NCI-H69 (cell line): ENCODE measurements at regions not wholly inside any gene's neighbourhood (a gene's known extent, or its start where the extent isn't known, plus 50 kb on each side); places are given as distances from the start of the nearest gene placed in this dataset.
A peak's percentile ranks its signal among the peaks of the same experiment; 100 is the strongest.
"Not testable (repeated sequence)": the region's sequence is repeated elsewhere in the genome, so short reads cannot be mapped to it uniquely, and the experiment has no call there.

Experiments
- DNase-seq: peaks from one replicate; lab custom pipeline; 2025; lab: John Stamatoyannopoulos, UW

- no peak for DNase-seq
Measured at GRCh38 chr18:52200406-52200805, 139.6 kb upstream of the DCC start.

- DNase-seq, result peak; percentile 73
Measured at GRCh38 chr18:52200921-52201663, 138.9 kb upstream of the DCC start.

- no peak for DNase-seq
Measured at GRCh38 chr18:52208646-52209045, 131.4 kb upstream of the DCC start.

GRCh38 chr18:52216109-52216508 lies 123.9 kb upstream of the DCC start:
- DNase-seq, result no peak

GRCh38 chr18:52216666-52217065 lies 123.3 kb upstream of the DCC start:
- DNase-seq, result no peak

- DNase-seq, result no peak
Measured at GRCh38 chr18:52219102-52219501, 120.9 kb upstream of the DCC start.

GRCh38 chr18:52220062-52220591 lies 119.9 kb upstream of the DCC start:
- no peak for DNase-seq

- DNase-seq, result peak; percentile 33
Measured at GRCh38 chr18:52222211-52222610, 117.8 kb upstream of the DCC start.

- no peak for DNase-seq
Measured at GRCh38 chr18:52227536-52227935, 112.5 kb upstream of the DCC start.

GRCh38 chr18:52228166-52228565 lies 111.8 kb upstream of the DCC start:
- DNase-seq, result no peak

- DNase-seq, result no peak
Measured at GRCh38 chr18:52236131-52236530, 103.9 kb upstream of the DCC start.

- DNase-seq, result no peak
Measured at GRCh38 chr18:52237551-52237950, 102.4 kb upstream of the DCC start.

GRCh38 chr18:52242711-52243110 lies 97.3 kb upstream of the DCC start:
- DNase-seq, result no peak

GRCh38 chr18:52244658-52245057 lies 95.3 kb upstream of the DCC start:
- no peak for DNase-seq

- no peak for DNase-seq
Measured at GRCh38 chr18:52254367-52254766, 85.6 kb upstream of the DCC start.

- DNase-seq, result not testable (repeated sequence)
Measured at GRCh38 chr18:52257417-52257816, 82.6 kb upstream of the DCC start.

- DNase-seq, result peak; percentile 26
Measured at GRCh38 chr18:52275817-52276216, 64.2 kb upstream of the DCC start.

GRCh38 chr18:52277785-52278184 lies 62.2 kb upstream of the DCC start:
- DNase-seq, result peak; percentile 22

- no peak for DNase-seq
Measured at GRCh38 chr18:52278191-52278590, 61.8 kb upstream of the DCC start.

GRCh38 chr18:52280702-52281101 lies 59.3 kb upstream of the DCC start:
- no peak for DNase-seq

- DNase-seq, result no peak
Measured at GRCh38 chr18:52283927-52284326, 56.1 kb upstream of the DCC start.

GRCh38 chr18:52286675-52287074 lies 53.3 kb upstream of the DCC start:
- no peak for DNase-seq

- DNase-seq, result no peak
Measured at GRCh38 chr18:52287151-52287550, 52.8 kb upstream of the DCC start.

GRCh38 chr18:52288403-52289004 lies 51.5 kb upstream of the DCC start:
- peak; percentile 81 for DNase-seq
